ENCODE measurements at regions not wholly inside any gene's neighbourhood (a gene's known extent, or its start where the extent isn't known, plus 50 kb on each side); places are given as distances from the start of the nearest gene placed in this dataset.

DNA sequence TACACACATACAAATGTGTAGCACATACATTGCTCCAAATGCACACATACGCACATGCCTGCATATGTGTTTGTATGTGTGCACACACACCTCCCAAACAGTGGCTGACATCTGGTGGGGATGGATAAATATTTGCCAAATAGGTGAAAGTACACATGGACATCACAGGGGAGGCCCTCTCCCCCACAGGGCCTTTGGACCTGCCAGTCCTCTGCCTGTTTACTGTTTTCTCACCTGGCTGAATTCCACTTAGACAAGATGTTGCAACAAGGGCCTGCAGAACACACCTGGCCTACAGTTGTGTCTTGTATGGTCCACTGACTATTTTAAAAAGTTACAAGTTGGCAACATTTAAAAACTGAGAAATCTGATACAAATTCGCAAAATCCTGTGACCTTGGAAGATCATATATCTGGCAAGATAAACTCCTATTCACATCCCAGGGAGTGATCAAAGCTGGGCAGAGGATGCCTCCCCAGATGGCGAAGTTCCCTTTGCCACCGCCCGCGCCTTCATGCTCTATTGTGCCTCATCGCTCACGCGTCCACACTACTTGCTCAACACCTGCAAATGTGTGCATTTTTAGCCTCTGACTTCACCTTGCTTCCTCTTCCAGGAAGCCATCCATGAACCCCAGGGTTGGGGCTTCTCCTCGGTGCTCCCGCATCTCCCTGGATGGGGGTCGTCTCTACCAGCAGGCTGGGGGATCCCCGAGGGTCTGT, 118.4 kb upstream of the FZD10 start:
- TF ChIP-seq POLR2A (IDR thresholded peaks at IDR 0.05) (no peak), CTCF (IDR thresholded peaks at IDR 0.05) (no peak)
